HCT116 (cell line): ENCODE measurements at regions not wholly inside any gene's neighbourhood (a gene's known extent, or its start where the extent isn't known, plus 50 kb on each side); places are given as distances from the start of the nearest gene placed in this dataset.

Experiments
- ATAC-seq: fragments of 200-7000 bp; cut with Tn5 transposase; 2 replicates; pipeline ENCODE4 v1.9.1; 2020; ENCODE audit warnings: mild to moderate bottlenecking, moderate library complexity
- BruUV-seq: library from RNA; stranded (reverse); fragments of 400-500 nt; replicated peaks from 2 replicates; lab custom pipeline; 2021; lab: Mats Ljungman, UMichigan
- CTCF ChIA-PET: fragments of 300-600 bp; sonication (Branson Sonifier 250); formaldehyde crosslinking; loops from one replicate; lab custom pipeline; 2021; ENCODE audit warnings: antibody characterized with exemption; lab: Charles Lee
- POLR2A ChIA-PET: fragments of 300-600, 350-600 bp; sonication (Branson Sonifier 250); formaldehyde crosslinking; loops from one replicate; lab custom pipeline; 2021; ENCODE audit warnings: antibody characterized with exemption; lab: Charles Lee
- RAD21 ChIA-PET, 2 experiments: fragments of 300-600 bp; sonication (Branson Sonifier 250); formaldehyde crosslinking; loops; one replicate each; lab custom pipeline; 2023; ENCODE audit warnings: low total read pairs in 2 of 2; ENCODE audit not compliant: uncharacterized antibody in 2 of 2, unreplicated experiment in 2 of 2, low non-redundant PET in 1 of 2; lab: Charles Lee
- DNase-seq: peaks from one replicate; pipeline ENCODE4 v3.0.0-alpha.2; 2010; ENCODE audit warnings: low read depth, low spot score
- H2AFZ ChIP-seq: fragments of 200-600 bp; shearing (Covaris generic), sonication (generic); 2 replicates; pipeline ENCODE4 v1.6.1; 2017; ENCODE audit warnings: low read depth, mixed run types, mixed read lengths, antibody characterized with exemption, low read length; ENCODE audit not compliant: poor library complexity, severe bottlenecking
- H3K27ac ChIP-seq: 2 replicates; pipeline ENCODE4 v1.5.1; 2012; ENCODE audit warnings: low read depth, low read length
- H3K27me3 ChIP-seq: fragments of 200-600 bp; sonication (generic); 2 replicates; pipeline ENCODE4 v1.6.1; 2016; ENCODE audit warnings: mixed run types, low read length, mixed read lengths; ENCODE audit not compliant: insufficient read depth
- H3K36me3 ChIP-seq, 2 experiments: fragments of 200-500 bp in 1 of 2; fragments of 200-600 bp in 1 of 2; sonication (Bioruptor generic) in 1 of 2; sonication (generic) in 1 of 2; 2 replicates each; pipeline versions ENCODE4 v1.5.1 to v1.6.1; 2014 to 2016; ENCODE audit warnings: low read length in 2 of 2, inconsistent platforms in 1 of 2, mixed read lengths in 1 of 2, mixed run types in 1 of 2; ENCODE audit not compliant: insufficient read depth in 2 of 2, control insufficient read depth in 1 of 2
- H3K4me1 ChIP-seq, 2 experiments: fragments of 200-600 bp in 1 of 2; sonication (generic) in 1 of 2; 2 replicates each; pipeline versions ENCODE4 v1.5.1 to v1.6.1; 2012 to 2017; ENCODE audit warnings: low read length in 2 of 2, inconsistent platforms in 1 of 2, mild to moderate bottlenecking in 1 of 2, mixed read lengths in 1 of 2, mixed run types in 1 of 2, moderate library complexity in 1 of 2; ENCODE audit not compliant: insufficient read depth in 2 of 2, control insufficient read depth in 1 of 2
- H3K4me2 ChIP-seq: fragments of 200-600 bp; sonication (generic); 2 replicates; pipeline ENCODE4 v1.6.1; 2017; ENCODE audit warnings: mixed run types, low read length, mixed read lengths
- H3K4me3 ChIP-seq, 2 experiments: fragments of 200-600 bp in 1 of 2; sonication (generic) in 1 of 2; replicated peaks in 1 of 2; 2 replicates each; pipeline ENCODE4 v1.5.1; 2011 to 2016; ENCODE audit warnings: low read length in 2 of 2, control low read depth in 1 of 2, low read depth in 1 of 2, mild to moderate bottlenecking in 1 of 2, mixed read lengths in 1 of 2, mixed run types in 1 of 2
- H3K79me2 ChIP-seq: fragments of 200-600 bp; sonication (generic); 2 replicates; pipeline ENCODE4 v1.6.1; 2017; ENCODE audit warnings: mild to moderate bottlenecking, mixed run types, low read length, moderate library complexity, mixed read lengths; ENCODE audit not compliant: insufficient read depth
- H3K9ac ChIP-seq: fragments of 200-600 bp; sonication (generic); 2 replicates; pipeline ENCODE4 v1.6.1; 2016; ENCODE audit warnings: low read length, mixed read lengths
- H3K9me2 ChIP-seq: fragments of 200-600 bp; sonication (generic), shearing (Covaris generic); 2 replicates; pipeline ENCODE4 v1.6.1; 2017; ENCODE audit warnings: mixed run types, mild to moderate bottlenecking, moderate library complexity; ENCODE audit not compliant: insufficient read depth
- H3K9me3 ChIP-seq, 2 experiments: fragments of 200-500 bp in 1 of 2; fragments of 200-600 bp in 1 of 2; sonication (Bioruptor generic) in 1 of 2; sonication (generic) in 1 of 2; 2 replicates each; pipeline ENCODE4 v1.6.1; 2014 to 2017; ENCODE audit warnings: low read length in 2 of 2, mixed read lengths in 2 of 2, inconsistent platforms in 1 of 2, low read depth in 1 of 2, mild to moderate bottlenecking in 1 of 2, mixed run types in 1 of 2, moderate library complexity in 1 of 2; ENCODE audit not compliant: control insufficient read depth in 1 of 2, insufficient read depth in 1 of 2
- H4K20me1 ChIP-seq: fragments of 200-600 bp; sonication (generic), shearing (Covaris generic); 2 replicates; pipeline ENCODE4 v1.6.1; 2017; ENCODE audit warnings: mixed run types, mild to moderate bottlenecking, moderate library complexity; ENCODE audit not compliant: insufficient read depth
- EZH2phosphoT487 ChIP-seq: fragments of 200-600 bp; IDR thresholded peaks from 2 replicates; pipeline ENCODE4 v1.6.1; 2018; ENCODE audit warnings: antibody characterized with exemption, borderline replicate concordance
- JUND ChIP-seq: IDR thresholded peaks from 2 replicates; pipeline ENCODE4 v1.6.1; 2012
- POLR2A ChIP-seq: IDR thresholded peaks from 2 replicates; pipeline ENCODE4 v1.7.0; 2011; ENCODE audit warnings: borderline replicate concordance; ENCODE audit not compliant: insufficient read depth, insufficient read length; ENCODE audit errors: extremely low read depth
- POLR2AphosphoS5 ChIP-seq: IDR thresholded peaks from 2 replicates; pipeline ENCODE4 v1.6.1; 2011; ENCODE audit warnings: mild to moderate bottlenecking, low read depth, low read length, moderate library complexity
- SRF ChIP-seq: IDR thresholded peaks from 2 replicates; pipeline ENCODE4 v1.6.1; 2012; ENCODE audit warnings: low read depth
- intact Hi-C: fragments of 100-400 bp; cut with micrococcal nuclease; formaldehyde crosslinking; loops from 2 replicates; pipeline ENCODE4 v1.10.0; 2022
- TF ChIP-seq, protein P1 (sequence below), 3 experiments: fragments of 200-600 bp in 1 of 3; sonication (generic) in 1 of 3; IDR thresholded peaks in 2 of 3; conservative IDR thresholded peaks in 1 of 3; 2 replicates each; pipeline ENCODE4 v1.5.1; 2012 to 2017; ENCODE audit warnings: low read depth in 2 of 3, low read length in 2 of 3, antibody characterized with exemption in 1 of 3, borderline replicate concordance in 1 of 3, control low read depth in 1 of 3, mild to moderate bottlenecking in 1 of 3, mixed read lengths in 1 of 3, mixed run types in 1 of 3, moderate library complexity in 1 of 3; ENCODE audit not compliant: insufficient read depth in 1 of 3
- TF ChIP-seq, protein P2 (sequence below): IDR thresholded peaks from 2 replicates; pipeline ENCODE4 v1.6.1; 2011; ENCODE audit warnings: mild to moderate bottlenecking, low read length, moderate library complexity; ENCODE audit not compliant: insufficient replicate concordance; ENCODE audit errors: extremely low read depth
- TF ChIP-seq, protein P3 (sequence below): IDR thresholded peaks from 2 replicates; pipeline ENCODE4 v1.6.1; 2012

DNA sequence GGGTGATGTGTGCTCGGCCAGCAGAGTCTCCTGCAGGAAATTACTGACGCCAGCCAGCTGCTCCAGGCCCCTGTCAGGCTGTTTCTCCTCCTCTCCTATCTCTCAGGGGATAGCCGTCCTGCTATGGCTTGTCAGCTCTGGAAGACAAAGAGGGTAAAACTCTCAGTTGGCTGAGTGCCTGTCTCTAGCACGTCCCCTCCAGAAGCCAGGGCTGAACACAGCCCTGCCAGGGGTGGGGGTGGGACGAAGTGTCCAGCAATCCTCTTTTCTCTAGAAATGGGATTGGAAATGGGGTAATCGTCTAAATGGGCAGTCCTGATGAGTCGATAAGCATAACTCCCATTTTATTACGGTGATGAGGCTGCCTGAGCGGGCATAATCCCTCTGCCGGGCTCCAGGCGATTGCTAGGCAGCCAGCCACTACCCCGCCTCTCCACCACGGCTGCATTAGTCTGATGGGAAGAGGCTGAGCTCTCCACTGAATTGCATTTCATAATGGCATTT is 89.1 kb upstream of the GNAO1 start:
- H3K9ac ChIP-seq, result no peak overlapping the region
- no TSS peak for BruUV-seq

More for the DNA sequence above, 89.1 kb upstream of the GNAO1 start:
- H3K27ac ChIP-seq, result no peak overlapping the region
- intact Hi-C loops, result no loop called here
- H3K36me3 ChIP-seq, result no peaks in the 10 kb centered on the region
- no peaks in the 10 kb centered on the region for H3K9me3 ChIP-seq
- peaks cover 29% of the 10 kb centered on the region for H3K27me3 ChIP-seq
- ATAC-seq (no peak), DNase-seq (no peak)
- H3K4me1 ChIP-seq, result no peaks in the 10 kb centered on the region
- no peaks in the 10 kb centered on the region for H3K9me2 ChIP-seq
- no peaks in the 10 kb centered on the region for H4K20me1 ChIP-seq
- H2AFZ ChIP-seq, result no peak overlapping the region
- no peaks in the 10 kb centered on the region for H3K79me2 ChIP-seq
- POLR2A ChIA-PET, result no interaction called here
- CTCF ChIA-PET, result no interaction called here
- no peak overlapping the region for H3K4me3 ChIP-seq
- no peak overlapping the region for H3K4me2 ChIP-seq
- no peak for TF ChIP-seq JUND
- no peak for TF ChIP-seq POLR2AphosphoS5
- TF ChIP-seq EZH2phosphoT487, result no peak
- TF ChIP-seq, protein P1, sequence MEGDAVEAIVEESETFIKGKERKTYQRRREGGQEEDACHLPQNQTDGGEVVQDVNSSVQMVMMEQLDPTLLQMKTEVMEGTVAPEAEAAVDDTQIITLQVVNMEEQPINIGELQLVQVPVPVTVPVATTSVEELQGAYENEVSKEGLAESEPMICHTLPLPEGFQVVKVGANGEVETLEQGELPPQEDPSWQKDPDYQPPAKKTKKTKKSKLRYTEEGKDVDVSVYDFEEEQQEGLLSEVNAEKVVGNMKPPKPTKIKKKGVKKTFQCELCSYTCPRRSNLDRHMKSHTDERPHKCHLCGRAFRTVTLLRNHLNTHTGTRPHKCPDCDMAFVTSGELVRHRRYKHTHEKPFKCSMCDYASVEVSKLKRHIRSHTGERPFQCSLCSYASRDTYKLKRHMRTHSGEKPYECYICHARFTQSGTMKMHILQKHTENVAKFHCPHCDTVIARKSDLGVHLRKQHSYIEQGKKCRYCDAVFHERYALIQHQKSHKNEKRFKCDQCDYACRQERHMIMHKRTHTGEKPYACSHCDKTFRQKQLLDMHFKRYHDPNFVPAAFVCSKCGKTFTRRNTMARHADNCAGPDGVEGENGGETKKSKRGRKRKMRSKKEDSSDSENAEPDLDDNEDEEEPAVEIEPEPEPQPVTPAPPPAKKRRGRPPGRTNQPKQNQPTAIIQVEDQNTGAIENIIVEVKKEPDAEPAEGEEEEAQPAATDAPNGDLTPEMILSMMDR (IDR thresholded peaks at IDR 0.05 in 2 of 3, conservative IDR thresholded peaks at IDR 0.05 in 1 of 3; ENCODE audit: borderline replicate concordance in 1 of 3, insufficient read depth in 1 of 3, low read depth in 2 of 3, low read length in 2 of 3), result no peak
- no peak for TF ChIP-seq POLR2A
- TF ChIP-seq, protein P2, sequence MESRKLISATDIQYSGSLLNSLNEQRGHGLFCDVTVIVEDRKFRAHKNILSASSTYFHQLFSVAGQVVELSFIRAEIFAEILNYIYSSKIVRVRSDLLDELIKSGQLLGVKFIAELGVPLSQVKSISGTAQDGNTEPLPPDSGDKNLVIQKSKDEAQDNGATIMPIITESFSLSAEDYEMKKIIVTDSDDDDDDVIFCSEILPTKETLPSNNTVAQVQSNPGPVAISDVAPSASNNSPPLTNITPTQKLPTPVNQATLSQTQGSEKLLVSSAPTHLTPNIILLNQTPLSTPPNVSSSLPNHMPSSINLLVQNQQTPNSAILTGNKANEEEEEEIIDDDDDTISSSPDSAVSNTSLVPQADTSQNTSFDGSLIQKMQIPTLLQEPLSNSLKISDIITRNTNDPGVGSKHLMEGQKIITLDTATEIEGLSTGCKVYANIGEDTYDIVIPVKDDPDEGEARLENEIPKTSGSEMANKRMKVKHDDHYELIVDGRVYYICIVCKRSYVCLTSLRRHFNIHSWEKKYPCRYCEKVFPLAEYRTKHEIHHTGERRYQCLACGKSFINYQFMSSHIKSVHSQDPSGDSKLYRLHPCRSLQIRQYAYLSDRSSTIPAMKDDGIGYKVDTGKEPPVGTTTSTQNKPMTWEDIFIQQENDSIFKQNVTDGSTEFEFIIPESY, result no peak
- TF ChIP-seq SRF, result no peak
- TF ChIP-seq, protein P3, sequence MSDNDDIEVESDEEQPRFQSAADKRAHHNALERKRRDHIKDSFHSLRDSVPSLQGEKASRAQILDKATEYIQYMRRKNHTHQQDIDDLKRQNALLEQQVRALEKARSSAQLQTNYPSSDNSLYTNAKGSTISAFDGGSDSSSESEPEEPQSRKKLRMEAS, result no peak
- TF ChIP-seq, all 23 proteins: peak for 0
- RAD21 ChIA-PET, result no interaction called here
